HCT116 (cell line): ENCODE measurements at regions not wholly inside any gene's neighbourhood (a gene's known extent, or its start where the extent isn't known, plus 50 kb on each side); places are given as distances from the start of the nearest gene placed in this dataset.

Source experiments
- ATAC-seq: fragments of 200-7000 bp; cut with Tn5 transposase; 2 replicates; pipeline ENCODE4 v1.9.1; 2020; ENCODE audit warnings: mild to moderate bottlenecking, moderate library complexity
- BruUV-seq: library from RNA; stranded (reverse); fragments of 400-500 nt; replicated peaks from 2 replicates; lab custom pipeline; 2021; lab: Mats Ljungman, UMichigan
- CTCF ChIA-PET: fragments of 300-600 bp; sonication (Branson Sonifier 250); formaldehyde crosslinking; loops from one replicate; lab custom pipeline; 2021; ENCODE audit warnings: antibody characterized with exemption; lab: Charles Lee
- POLR2A ChIA-PET: fragments of 300-600, 350-600 bp; sonication (Branson Sonifier 250); formaldehyde crosslinking; loops from one replicate; lab custom pipeline; 2021; ENCODE audit warnings: antibody characterized with exemption; lab: Charles Lee
- RAD21 ChIA-PET, 2 experiments: fragments of 300-600 bp; sonication (Branson Sonifier 250); formaldehyde crosslinking; loops; one replicate each; lab custom pipeline; 2023; ENCODE audit warnings: low total read pairs in 2 of 2; ENCODE audit not compliant: uncharacterized antibody in 2 of 2, unreplicated experiment in 2 of 2, low non-redundant PET in 1 of 2; lab: Charles Lee
- DNase-seq: peaks from one replicate; pipeline ENCODE4 v3.0.0-alpha.2; 2010; ENCODE audit warnings: low read depth, low spot score
- H2AFZ ChIP-seq: fragments of 200-600 bp; shearing (Covaris generic), sonication (generic); 2 replicates; pipeline ENCODE4 v1.6.1; 2017; ENCODE audit warnings: low read depth, mixed run types, mixed read lengths, antibody characterized with exemption, low read length; ENCODE audit not compliant: poor library complexity, severe bottlenecking
- H3K27ac ChIP-seq: 2 replicates; pipeline ENCODE4 v1.5.1; 2012; ENCODE audit warnings: low read depth, low read length
- H3K27me3 ChIP-seq: fragments of 200-600 bp; sonication (generic); 2 replicates; pipeline ENCODE4 v1.6.1; 2016; ENCODE audit warnings: mixed run types, low read length, mixed read lengths; ENCODE audit not compliant: insufficient read depth
- H3K36me3 ChIP-seq, 2 experiments: fragments of 200-500 bp in 1 of 2; fragments of 200-600 bp in 1 of 2; sonication (Bioruptor generic) in 1 of 2; sonication (generic) in 1 of 2; 2 replicates each; pipeline versions ENCODE4 v1.5.1 to v1.6.1; 2014 to 2016; ENCODE audit warnings: low read length in 2 of 2, inconsistent platforms in 1 of 2, mixed read lengths in 1 of 2, mixed run types in 1 of 2; ENCODE audit not compliant: insufficient read depth in 2 of 2, control insufficient read depth in 1 of 2
- H3K4me1 ChIP-seq, 2 experiments: fragments of 200-600 bp in 1 of 2; sonication (generic) in 1 of 2; 2 replicates each; pipeline versions ENCODE4 v1.5.1 to v1.6.1; 2012 to 2017; ENCODE audit warnings: low read length in 2 of 2, inconsistent platforms in 1 of 2, mild to moderate bottlenecking in 1 of 2, mixed read lengths in 1 of 2, mixed run types in 1 of 2, moderate library complexity in 1 of 2; ENCODE audit not compliant: insufficient read depth in 2 of 2, control insufficient read depth in 1 of 2
- H3K4me2 ChIP-seq: fragments of 200-600 bp; sonication (generic); 2 replicates; pipeline ENCODE4 v1.6.1; 2017; ENCODE audit warnings: mixed run types, low read length, mixed read lengths
- H3K4me3 ChIP-seq, 2 experiments: fragments of 200-600 bp in 1 of 2; sonication (generic) in 1 of 2; replicated peaks in 1 of 2; 2 replicates each; pipeline ENCODE4 v1.5.1; 2011 to 2016; ENCODE audit warnings: low read length in 2 of 2, control low read depth in 1 of 2, low read depth in 1 of 2, mild to moderate bottlenecking in 1 of 2, mixed read lengths in 1 of 2, mixed run types in 1 of 2
- H3K79me2 ChIP-seq: fragments of 200-600 bp; sonication (generic); 2 replicates; pipeline ENCODE4 v1.6.1; 2017; ENCODE audit warnings: mild to moderate bottlenecking, mixed run types, low read length, moderate library complexity, mixed read lengths; ENCODE audit not compliant: insufficient read depth
- H3K9ac ChIP-seq: fragments of 200-600 bp; sonication (generic); 2 replicates; pipeline ENCODE4 v1.6.1; 2016; ENCODE audit warnings: low read length, mixed read lengths
- H3K9me2 ChIP-seq: fragments of 200-600 bp; sonication (generic), shearing (Covaris generic); 2 replicates; pipeline ENCODE4 v1.6.1; 2017; ENCODE audit warnings: mixed run types, mild to moderate bottlenecking, moderate library complexity; ENCODE audit not compliant: insufficient read depth
- H3K9me3 ChIP-seq, 2 experiments: fragments of 200-500 bp in 1 of 2; fragments of 200-600 bp in 1 of 2; sonication (Bioruptor generic) in 1 of 2; sonication (generic) in 1 of 2; 2 replicates each; pipeline ENCODE4 v1.6.1; 2014 to 2017; ENCODE audit warnings: low read length in 2 of 2, mixed read lengths in 2 of 2, inconsistent platforms in 1 of 2, low read depth in 1 of 2, mild to moderate bottlenecking in 1 of 2, mixed run types in 1 of 2, moderate library complexity in 1 of 2; ENCODE audit not compliant: control insufficient read depth in 1 of 2, insufficient read depth in 1 of 2
- H4K20me1 ChIP-seq: fragments of 200-600 bp; sonication (generic), shearing (Covaris generic); 2 replicates; pipeline ENCODE4 v1.6.1; 2017; ENCODE audit warnings: mixed run types, mild to moderate bottlenecking, moderate library complexity; ENCODE audit not compliant: insufficient read depth
- ATF3 ChIP-seq: IDR thresholded peaks from 2 replicates; pipeline ENCODE4 v1.6.1; 2012
- EGR1 ChIP-seq: IDR thresholded peaks from 2 replicates; pipeline ENCODE4 v1.6.1; 2012; ENCODE audit warnings: low read depth
- EZH2 ChIP-seq: fragments of 200-600 bp; sonication (generic); IDR thresholded peaks from 2 replicates; pipeline ENCODE4 v1.6.1; 2017; ENCODE audit warnings: antibody characterized with exemption, mixed run types
- EZH2phosphoT487 ChIP-seq: fragments of 200-600 bp; IDR thresholded peaks from 2 replicates; pipeline ENCODE4 v1.6.1; 2018; ENCODE audit warnings: antibody characterized with exemption, borderline replicate concordance
- FOSL1 ChIP-seq: IDR thresholded peaks from 2 replicates; pipeline ENCODE4 v1.6.1; 2012; ENCODE audit warnings: low read depth
- RAD21 ChIP-seq: IDR thresholded peaks from 2 replicates; pipeline ENCODE4 v1.6.1; 2012; ENCODE audit warnings: low read depth, mild to moderate bottlenecking
- REST ChIP-seq: IDR thresholded peaks from 2 replicates; pipeline ENCODE4 v1.6.1; 2012; ENCODE audit warnings: low read depth
- YY1 ChIP-seq: IDR thresholded peaks from 2 replicates; pipeline ENCODE4 v1.6.1; 2011; ENCODE audit warnings: low read length, low read depth, moderate library complexity, mild to moderate bottlenecking; ENCODE audit not compliant: insufficient replicate concordance; ENCODE audit errors: extremely low read depth
- ZFX ChIP-seq: fragments of 450-650 bp; IDR thresholded peaks from 2 replicates; pipeline ENCODE4 v1.6.1; 2017
- intact Hi-C: fragments of 100-400 bp; cut with micrococcal nuclease; formaldehyde crosslinking; loops from 2 replicates; pipeline ENCODE4 v1.10.0; 2022
- TF ChIP-seq, protein P1 (sequence below): IDR thresholded peaks from 2 replicates; pipeline ENCODE4 v1.6.1; 2011; ENCODE audit warnings: mild to moderate bottlenecking, low read length, moderate library complexity; ENCODE audit not compliant: insufficient replicate concordance; ENCODE audit errors: extremely low read depth

GRCh38 chr6:45794465-45794864 lies 221.2 kb downstream of the CLIC5 start:
- ATAC-seq = no peak
- H3K27ac ChIP-seq = no peak overlapping the region
- RAD21 ChIA-PET = no interaction called here
- no peaks in the 10 kb centered on the region for H3K9me2 ChIP-seq
- H2AFZ ChIP-seq = no peak overlapping the region
- POLR2A ChIA-PET = no interaction called here
- H3K27me3 ChIP-seq = no peaks in the 10 kb centered on the region
- BruUV-seq = no TSS peak
- no peaks in the 10 kb centered on the region for H3K9me3 ChIP-seq
- H3K9ac ChIP-seq = no peak overlapping the region
- H3K4me3 ChIP-seq = no peak overlapping the region
- no peaks in the 10 kb centered on the region for H3K79me2 ChIP-seq
- intact Hi-C loops = no loop called here
- TF ChIP-seq ZFX (no peak), YY1 (no peak), REST (no peak), RAD21 (no peak), FOSL1 (no peak), EZH2phosphoT487 (no peak), EZH2 (no peak), ATF3 (no peak), EGR1 (no peak)
- TF ChIP-seq, protein P1, sequence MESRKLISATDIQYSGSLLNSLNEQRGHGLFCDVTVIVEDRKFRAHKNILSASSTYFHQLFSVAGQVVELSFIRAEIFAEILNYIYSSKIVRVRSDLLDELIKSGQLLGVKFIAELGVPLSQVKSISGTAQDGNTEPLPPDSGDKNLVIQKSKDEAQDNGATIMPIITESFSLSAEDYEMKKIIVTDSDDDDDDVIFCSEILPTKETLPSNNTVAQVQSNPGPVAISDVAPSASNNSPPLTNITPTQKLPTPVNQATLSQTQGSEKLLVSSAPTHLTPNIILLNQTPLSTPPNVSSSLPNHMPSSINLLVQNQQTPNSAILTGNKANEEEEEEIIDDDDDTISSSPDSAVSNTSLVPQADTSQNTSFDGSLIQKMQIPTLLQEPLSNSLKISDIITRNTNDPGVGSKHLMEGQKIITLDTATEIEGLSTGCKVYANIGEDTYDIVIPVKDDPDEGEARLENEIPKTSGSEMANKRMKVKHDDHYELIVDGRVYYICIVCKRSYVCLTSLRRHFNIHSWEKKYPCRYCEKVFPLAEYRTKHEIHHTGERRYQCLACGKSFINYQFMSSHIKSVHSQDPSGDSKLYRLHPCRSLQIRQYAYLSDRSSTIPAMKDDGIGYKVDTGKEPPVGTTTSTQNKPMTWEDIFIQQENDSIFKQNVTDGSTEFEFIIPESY = no peak
- TF ChIP-seq, all 23 proteins: peak for 0
- DNase-seq = no peak
- CTCF ChIA-PET = no interaction called here
- no peaks in the 10 kb centered on the region for H3K36me3 ChIP-seq
- H3K4me1 ChIP-seq = no peaks in the 10 kb centered on the region
- no peaks in the 10 kb centered on the region for H4K20me1 ChIP-seq
- no peak overlapping the region for H3K4me2 ChIP-seq
